ENCODE measurements at regions not wholly inside any gene's neighbourhood (a gene's known extent, or its start where the extent isn't known, plus 50 kb on each side); places are given as distances from the start of the nearest gene placed in this dataset.

- TF ChIP-seq CTCF (optimal IDR thresholded peaks at IDR 0.05 in 1 of 3, IDR thresholded peaks at IDR 0.05 in 1 of 3, conservative IDR thresholded peaks at IDR 0.05 in 1 of 3; ENCODE audit: extremely low read depth in 1 of 3, insufficient read depth in 2 of 3, low read length in 3 of 3) (no peak), EZH2 (IDR thresholded peaks at IDR 0.05; ENCODE audit: low read length) (no peak)
Observed at GRCh38 chr12:61311413-61311812, 948.8 kb upstream of the USP15 start.
